SJSA1 (cell line): ENCODE measurements at regions not wholly inside any gene's neighbourhood (a gene's known extent, or its start where the extent isn't known, plus 50 kb on each side); places are given as distances from the start of the nearest gene placed in this dataset.

Experiments
- DNase-seq, 2 experiments: peaks; one replicate each; pipeline ENCODE4 v3.0.0-alpha.2; 2015 to 2020; ENCODE audit warnings: low spot score in 2 of 2, low read depth in 1 of 2
- H3K27ac ChIP-seq: fragments of 250-450 bp; sonication (Bioruptor Pico); 2 replicates; pipeline ENCODE4 v1.5.1; 2020; ENCODE audit warnings: mild to moderate bottlenecking, moderate library complexity
- H3K27me3 ChIP-seq: fragments of 250-450 bp; sonication (Bioruptor Pico); replicated peaks from 2 replicates; pipeline ENCODE4 v1.5.1; 2020; ENCODE audit warnings: mild to moderate bottlenecking, moderate library complexity
- H3K36me3 ChIP-seq: fragments of 250-450 bp; sonication (Bioruptor Pico); 2 replicates; pipeline ENCODE4 v1.5.1; 2020; ENCODE audit warnings: mild to moderate bottlenecking
- H3K4me1 ChIP-seq: fragments of 250-450 bp; sonication (Bioruptor Pico); replicated peaks from 2 replicates; pipeline ENCODE4 v1.6.1; 2021; ENCODE audit warnings: mild to moderate bottlenecking
- H3K4me3 ChIP-seq: fragments of 250-450 bp; sonication (Bioruptor Pico); 2 replicates; pipeline ENCODE4 v1.5.1; 2020; ENCODE audit warnings: mild to moderate bottlenecking
- H3K9me3 ChIP-seq: fragments of 250-450 bp; sonication (Bioruptor Pico); replicated peaks from 2 replicates; pipeline ENCODE4 v1.5.1; 2020; ENCODE audit warnings: mild to moderate bottlenecking

DNA sequence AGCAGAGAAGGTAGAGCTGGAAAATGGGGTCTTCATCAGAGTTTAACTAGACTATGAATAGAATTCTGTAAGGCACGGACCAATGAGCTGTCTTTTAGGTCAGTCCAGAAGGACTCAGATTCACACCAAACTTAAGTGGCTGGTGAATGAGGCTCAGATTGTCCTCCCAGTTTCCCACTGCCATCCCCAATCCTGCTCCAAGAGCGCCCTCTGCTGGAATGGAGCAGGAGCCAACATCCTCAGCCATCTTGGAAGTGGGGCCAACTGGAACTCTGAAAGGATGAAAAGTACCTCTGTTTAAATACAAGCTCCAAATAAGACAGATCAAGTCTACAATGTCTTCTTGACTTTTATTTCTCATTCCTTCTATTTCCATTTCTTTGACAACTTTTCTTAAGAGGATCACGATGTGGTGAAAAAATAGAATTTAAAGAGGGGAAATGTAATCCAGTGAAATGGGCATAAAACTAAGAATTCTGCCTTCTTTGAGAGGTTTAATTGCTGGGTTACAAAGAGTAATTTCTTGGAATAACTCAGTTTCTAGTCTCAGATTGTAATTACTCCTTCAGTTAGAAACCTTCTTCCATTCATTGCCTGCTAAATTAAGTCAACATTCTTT, 217.1 kb upstream of the TPRG1 start:
- Histone ChIP-seq H3K4me1 (peaks cover 33% of the 10 kb centered on the region), H3K27ac (no peak overlapping the region), H3K4me3 (no peak overlapping the region), H3K9me3 (no peaks in the 10 kb centered on the region), H3K27me3 (no peaks in the 10 kb centered on the region), H3K36me3 (no peaks in the 10 kb centered on the region)
- peak; percentile 57 to 77 for DNase-seq

- Histone ChIP-seq H3K36me3 (no peaks in the 10 kb centered on the region), H3K27me3 (no peaks in the 10 kb centered on the region), H3K27ac (no peak overlapping the region), H3K4me3 (no peak overlapping the region), H3K4me1 (peaks cover 23% of the 10 kb centered on the region), H3K9me3 (no peaks in the 10 kb centered on the region)
- DNase-seq, result peak in 1 of 2 experiments; percentile 23
These were observed 215.9 kb upstream of the TPRG1 start for GRCh38 chr3:188955919-188956318.

GRCh38 chr3:188956839-188957489, 214.8 kb upstream of the TPRG1 start:
- H3K4me1 ChIP-seq, result peaks cover 15% of the 10 kb centered on the region
- H3K4me3 ChIP-seq, result no peak overlapping the region
- peak in 1 of 2 experiments; percentile 50 for DNase-seq
- H3K36me3 ChIP-seq, result no peaks in the 10 kb centered on the region
- no peaks in the 10 kb centered on the region for H3K27me3 ChIP-seq
- no peak overlapping the region for H3K27ac ChIP-seq
- H3K9me3 ChIP-seq, result no peaks in the 10 kb centered on the region

- no peak overlapping the region for H3K4me3 ChIP-seq
These were observed 212.8 kb upstream of the TPRG1 start for GRCh38 chr3:188959013-188959412.

DNA sequence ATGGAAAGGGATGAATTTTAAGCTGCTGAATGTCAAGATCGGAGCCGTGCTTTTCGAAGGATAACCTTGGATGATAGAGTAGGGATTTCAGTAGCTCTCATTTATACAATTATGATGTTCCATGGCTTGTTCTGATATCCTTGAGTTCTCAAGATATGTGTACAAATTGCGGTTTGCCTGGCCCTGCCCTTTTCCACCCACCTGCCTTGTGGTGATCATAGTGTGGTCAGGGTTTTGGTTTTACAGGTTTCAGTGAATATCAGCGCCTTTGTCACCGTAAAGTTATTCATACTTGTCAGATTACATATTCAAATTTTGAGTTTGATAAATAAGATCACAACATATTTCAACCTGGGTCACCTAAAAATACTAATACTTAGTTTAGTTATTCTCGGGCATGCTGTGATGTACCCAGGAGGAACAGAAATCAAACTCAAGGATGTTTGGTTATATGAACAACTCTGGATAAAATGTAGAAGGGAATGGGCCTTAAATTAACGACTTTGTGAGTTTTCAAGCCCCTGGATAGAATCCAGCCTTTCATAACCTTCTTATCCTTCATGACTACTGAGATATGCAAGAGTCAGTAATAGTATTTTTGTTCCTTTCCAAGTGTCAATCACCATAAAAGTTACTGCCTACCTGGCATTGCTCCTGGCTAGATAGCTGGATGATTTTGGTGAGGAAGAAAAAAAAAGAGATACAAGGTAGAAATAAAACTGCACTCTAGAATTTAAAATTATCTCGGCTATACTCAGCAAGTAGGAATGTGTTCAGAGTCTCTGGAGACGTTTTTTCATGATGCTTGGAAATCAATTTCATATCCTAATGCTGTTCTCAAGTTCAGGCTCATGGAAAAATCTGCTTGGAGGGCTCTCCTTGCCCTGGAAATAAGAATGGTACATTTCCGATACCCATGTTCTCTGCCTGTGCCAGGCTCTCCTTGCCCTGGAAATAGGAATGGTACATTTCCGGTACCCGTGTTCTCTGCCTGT, 209.2 kb upstream of the TPRG1 start:
- Histone ChIP-seq H3K4me3 (no peak overlapping the region), H3K27me3 (no peaks in the 10 kb centered on the region), H3K9me3 (no peaks in the 10 kb centered on the region), H3K27ac (no peak overlapping the region), H3K4me1 (no peaks in the 10 kb centered on the region), H3K36me3 (no peaks in the 10 kb centered on the region)
- no peak for DNase-seq

More at GRCh38 chr3:188959013-188959412, 212.8 kb upstream of the TPRG1 start:
- no peaks in the 10 kb centered on the region for H3K36me3 ChIP-seq
- H3K9me3 ChIP-seq, result no peaks in the 10 kb centered on the region
- H3K27ac ChIP-seq, result no peak overlapping the region
- H3K4me1 ChIP-seq, result peaks cover 15% of the 10 kb centered on the region
- DNase-seq, result no peak
- no peaks in the 10 kb centered on the region for H3K27me3 ChIP-seq

- Histone ChIP-seq H3K9me3 (no peaks in the 10 kb centered on the region), H3K27me3 (no peaks in the 10 kb centered on the region), H3K27ac (no peak overlapping the region), H3K4me1 (no peaks in the 10 kb centered on the region), H3K4me3 (no peak overlapping the region), H3K36me3 (no peaks in the 10 kb centered on the region)
- DNase-seq, result no peak
These were observed 206.8 kb upstream of the TPRG1 start for GRCh38 chr3:188964957-188965356.

DNA sequence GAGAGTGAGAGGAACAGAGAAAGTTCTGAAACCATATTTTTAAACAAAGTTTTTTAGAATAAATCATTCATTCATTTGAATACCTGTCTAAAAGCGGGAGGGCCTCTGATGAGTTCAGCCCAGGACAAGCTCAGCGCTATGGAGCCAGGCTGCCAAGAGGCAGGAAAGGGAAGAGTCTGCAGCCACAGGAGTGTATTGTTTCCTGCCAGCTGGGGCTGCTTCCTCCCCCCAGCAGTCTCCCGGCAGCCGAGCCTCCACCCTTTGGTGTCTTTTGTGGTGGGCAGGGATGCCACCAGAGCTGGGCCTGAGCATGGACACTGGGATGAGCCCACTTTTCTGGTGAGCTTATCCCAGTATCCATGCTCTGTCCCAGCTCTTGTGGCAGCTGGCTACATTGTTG, 199.5 kb upstream of the TPRG1 start:
- no peaks in the 10 kb centered on the region for H3K27me3 ChIP-seq
- H3K4me3 ChIP-seq, result no peak overlapping the region
- H3K27ac ChIP-seq, result no peak overlapping the region
- no peaks in the 10 kb centered on the region for H3K36me3 ChIP-seq
- H3K4me1 ChIP-seq, result peaks cover 24% of the 10 kb centered on the region
- DNase-seq, result no peak
- no peaks in the 10 kb centered on the region for H3K9me3 ChIP-seq

GRCh38 chr3:188974856-188975599, 196.7 kb upstream of the TPRG1 start:
- no peak overlapping the region for H3K27ac ChIP-seq
- no peaks in the 10 kb centered on the region for H3K27me3 ChIP-seq
- no peaks in the 10 kb centered on the region for H3K36me3 ChIP-seq
- H3K4me1 ChIP-seq, result peaks cover 33% of the 10 kb centered on the region
- no peaks in the 10 kb centered on the region for H3K9me3 ChIP-seq
- no peak overlapping the region for H3K4me3 ChIP-seq
- DNase-seq, result peak in 1 of 2 experiments; percentile 39

DNA sequence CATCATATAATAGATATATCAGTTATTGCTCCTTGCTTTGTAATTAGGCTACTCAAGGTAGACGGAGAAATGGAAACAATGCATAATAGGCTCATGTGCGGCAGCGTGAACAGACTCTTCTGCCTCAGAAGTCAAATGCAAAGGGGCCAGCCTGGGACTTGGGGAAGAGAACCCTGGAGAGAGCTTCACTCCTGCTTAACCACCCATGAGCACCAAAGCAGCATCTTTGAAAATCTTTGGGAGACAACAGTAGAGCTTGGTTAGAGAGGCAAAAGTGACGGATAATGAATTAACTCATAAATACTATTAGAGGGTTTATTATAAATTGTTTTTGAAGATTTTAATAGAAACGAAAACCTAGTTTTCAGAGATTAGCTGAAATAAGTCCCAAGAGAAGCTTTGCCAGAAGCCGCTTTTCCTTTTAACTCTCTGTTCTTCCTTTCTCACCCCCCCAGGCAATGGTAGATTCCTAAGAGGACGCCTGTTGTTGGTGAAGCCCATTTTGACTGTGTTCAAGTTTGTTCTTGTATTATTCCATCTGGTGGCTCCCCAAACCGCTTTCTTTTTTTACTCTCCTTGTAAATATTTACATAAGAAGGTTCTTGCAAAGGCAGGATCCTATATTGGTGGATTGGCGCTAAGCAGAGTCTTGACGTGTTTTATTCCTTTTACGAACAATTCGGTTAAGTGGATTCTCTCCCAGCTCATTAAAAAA, 196.0 kb upstream of the TPRG1 start:
- no peak overlapping the region for H3K4me3 ChIP-seq

DNA sequence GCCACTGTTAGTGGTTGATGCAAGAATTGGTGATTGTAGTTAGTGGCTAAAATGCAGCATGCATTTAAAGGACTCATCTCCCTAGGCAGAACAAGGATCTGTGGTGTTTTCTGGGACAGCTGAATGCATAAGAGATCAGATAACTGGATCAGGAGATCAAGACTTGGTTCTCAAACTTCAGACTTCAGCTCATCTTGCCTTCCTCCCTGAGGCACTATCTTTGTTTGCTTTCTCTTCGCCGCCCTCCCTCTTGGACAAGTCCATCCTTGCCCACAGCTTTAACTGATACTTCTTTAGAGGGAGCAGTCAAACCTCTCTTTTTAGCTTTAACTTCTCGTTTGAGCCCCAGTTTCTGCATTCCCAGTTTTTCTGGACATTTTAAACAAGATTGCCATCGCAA, 195.4 kb upstream of the TPRG1 start:
- Histone ChIP-seq H3K4me1 (peaks cover 33% of the 10 kb centered on the region), H3K27me3 (no peaks in the 10 kb centered on the region), H3K9me3 (no peaks in the 10 kb centered on the region), H3K4me3 (no peak overlapping the region), H3K27ac (no peak overlapping the region), H3K36me3 (no peaks in the 10 kb centered on the region)
- DNase-seq, result no peak

More for the DNA sequence above, 196.0 kb upstream of the TPRG1 start:
- Histone ChIP-seq H3K4me1 (peaks cover 33% of the 10 kb centered on the region), H3K27ac (no peak overlapping the region), H3K27me3 (no peaks in the 10 kb centered on the region), H3K9me3 (no peaks in the 10 kb centered on the region), H3K36me3 (no peaks in the 10 kb centered on the region)
- peak in 1 of 2 experiments; percentile 30 for DNase-seq

GRCh38 chr3:188978421-188979171, 193.2 kb upstream of the TPRG1 start:
- no peaks in the 10 kb centered on the region for H3K36me3 ChIP-seq
- H3K27me3 ChIP-seq, result no peaks in the 10 kb centered on the region
- DNase-seq, result peak in 1 of 2 experiments; percentile 29
- H3K4me1 ChIP-seq, result peaks cover 33% of the 10 kb centered on the region
- no peak overlapping the region for H3K4me3 ChIP-seq
- no peak overlapping the region for H3K27ac ChIP-seq
- no peaks in the 10 kb centered on the region for H3K9me3 ChIP-seq

DNA sequence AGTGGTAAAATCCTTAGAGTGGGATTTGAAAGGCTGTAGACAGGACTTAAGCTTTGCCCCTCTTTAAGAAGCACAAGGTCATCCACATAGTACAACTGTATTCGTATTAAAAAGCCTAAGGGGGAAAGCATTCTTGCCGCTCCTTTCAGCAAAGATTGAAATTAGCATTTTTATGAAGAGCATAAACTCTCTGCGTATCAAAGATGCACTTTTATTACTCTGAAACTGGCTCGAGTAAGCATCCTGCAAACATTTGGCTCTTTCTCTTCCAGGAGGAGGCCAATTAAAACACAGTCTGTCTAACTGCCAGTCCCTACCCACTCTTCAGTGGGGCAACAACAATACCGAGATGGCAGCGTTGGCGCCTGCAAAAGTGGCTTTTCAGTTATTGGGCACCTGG, 192.5 kb upstream of the TPRG1 start:
- Histone ChIP-seq H3K4me3 (no peak overlapping the region), H3K9me3 (no peaks in the 10 kb centered on the region), H3K4me1 (peaks cover 33% of the 10 kb centered on the region), H3K36me3 (no peaks in the 10 kb centered on the region), H3K27ac (no peak overlapping the region), H3K27me3 (no peaks in the 10 kb centered on the region)
- no peak for DNase-seq
